Lung (tissue), 11 donors: ENCODE measurements at regions not wholly inside any gene's neighbourhood (a gene's known extent, or its start where the extent isn't known, plus 50 kb on each side); places are given as distances from the start of the nearest gene placed in this dataset.

ENCODE experiments used
- ATAC-seq: fragments of 200-7000 bp; cut with Tn5 transposase; one replicate; pipeline ENCODE4 v1.9.1; 2020; ENCODE audit warnings: moderate number of reproducible peaks; ENCODE audit not compliant: insufficient read depth, low FRiP score
- DNase-seq, 3 donors: peaks; one replicate each; pipeline ENCODE4 v3.0.0-alpha.2; 2013 to 2017
- H3K27ac ChIP-seq, 2 donors: one replicate each; pipeline ENCODE4 v1.5.1; 2013; ENCODE audit warnings: mild to moderate bottlenecking in 2 of 2, moderate library complexity in 2 of 2, control low read depth in 1 of 2, inconsistent platforms in 1 of 2, low read depth in 1 of 2, low read length in 1 of 2
- H3K27me3 ChIP-seq, 3 donors: one replicate each; pipeline ENCODE4 v1.5.1; 2013; ENCODE audit warnings: low read length in 2 of 3; ENCODE audit not compliant: control insufficient read depth in 3 of 3, insufficient read depth in 3 of 3
- H3K36me3 ChIP-seq, 4 donors: one replicate each; pipeline ENCODE4 v1.5.1; 2013; ENCODE audit warnings: low read length in 4 of 4, mild to moderate bottlenecking in 1 of 4, moderate library complexity in 1 of 4; ENCODE audit not compliant: control insufficient read depth in 4 of 4, insufficient read depth in 4 of 4
- H3K4me1 ChIP-seq, 5 donors: one replicate each; pipeline ENCODE4 v1.5.1; 2013; ENCODE audit warnings: low read length in 5 of 5, mild to moderate bottlenecking in 2 of 5, moderate library complexity in 1 of 5; ENCODE audit not compliant: control insufficient read depth in 5 of 5, insufficient read depth in 5 of 5
- H3K4me3 ChIP-seq: one replicate; pipeline ENCODE4 v1.5.1; 2013; ENCODE audit warnings: mild to moderate bottlenecking, control low read depth, moderate library complexity
- H3K9ac ChIP-seq, 2 donors: one replicate each; pipeline ENCODE4 v1.5.1; 2013; ENCODE audit warnings: low read length in 2 of 2, control low read depth in 1 of 2; ENCODE audit not compliant: insufficient read depth in 1 of 2
- H3K9me3 ChIP-seq, 4 donors: one replicate each; pipeline ENCODE4 v1.5.1; 2013; ENCODE audit warnings: low read length in 3 of 4, mild to moderate bottlenecking in 1 of 4, moderate library complexity in 1 of 4; ENCODE audit not compliant: control insufficient read depth in 4 of 4, insufficient read depth in 3 of 4
- CTCF ChIP-seq: IDR thresholded peaks from 2 replicates; pipeline ENCODE4 v1.5.1; 2012; ENCODE audit warnings: mild to moderate bottlenecking; ENCODE audit errors: control extremely low read depth, extremely low read depth
- WGBS, 2 donors: extraction: QIAGEN DNeasy Blood & Tissue Kit; methylation state at CpG; one replicate each; pipeline ENCODE4 v1.1.7; 2013; 5-methylcytosine and 5-hydroxymethylcytosine counted together
- donor health status: control.
- donor health status: control.
- donor health status: Bipolar disorder and iron deficiency.
- donor health status: healthy.
- donor health status: DM: yes; HTN: yes; CAD: no.

- 47 to 68% methylated on average over 12 of the region's 12 CpGs for WGBS, 2 donors
- Histone ChIP-seq H3K9me3 (no peaks in the 10 kb centered on the region), H3K27me3 (no peaks in the 10 kb centered on the region), H3K9ac (no peak overlapping the region), H3K4me1 (peaks cover 8 to 61% (median 33%) of the 10 kb centered on the region in 5 donors), H3K4me3 (no peak overlapping the region), H3K27ac (peak overlapping the region; percentile 24 to 47), H3K36me3 (no peaks in the 10 kb centered on the region)
- no peak for ATAC-seq
- DNase-seq = peak in 2 of 3 donors; percentile 60 to 63
- TF ChIP-seq CTCF = no peak
Observed at GRCh38 chr1:232574889-232575762, 54.8 kb downstream of the SIPA1L2 start.

- WGBS, 2 donors = 91 to 93% methylated on average over 3 of the region's 3 CpGs
- H3K9ac ChIP-seq = no peak overlapping the region
Observed at GRCh38 chr1:232574077-232574476, 55.9 kb downstream of the SIPA1L2 start.

GRCh38 chr1:232571523-232571922, 58.4 kb downstream of the SIPA1L2 start:
- no peak for TF ChIP-seq CTCF
- Histone ChIP-seq H3K9ac (no peak overlapping the region), H3K27me3 (no peaks in the 10 kb centered on the region), H3K4me1 (peaks cover 10 to 53% (median 20%) of the 10 kb centered on the region in 5 donors), H3K9me3 (no peaks in the 10 kb centered on the region), H3K4me3 (no peak overlapping the region), H3K27ac (no peak overlapping the region), H3K36me3 (no peaks in the 10 kb centered on the region)
- DNase-seq = no peak
- no peak for ATAC-seq
- WGBS, 2 donors = 81 to 86% methylated on average over 5 of the region's 5 CpGs

More at GRCh38 chr1:232574077-232574476, 55.9 kb downstream of the SIPA1L2 start:
- H3K27me3 ChIP-seq = no peaks in the 10 kb centered on the region
- H3K4me3 ChIP-seq = no peak overlapping the region
- no peak for TF ChIP-seq CTCF
- DNase-seq = no peak
- H3K27ac ChIP-seq = no peak overlapping the region
- ATAC-seq = no peak
- H3K9me3 ChIP-seq = no peaks in the 10 kb centered on the region
- H3K36me3 ChIP-seq = no peaks in the 10 kb centered on the region
- H3K4me1 ChIP-seq = peaks cover 9 to 61% (median 31%) of the 10 kb centered on the region in 5 donors
